Naive thymus-derived CD4-positive, alpha-beta T cell (primary cell): ENCODE measurements at regions not wholly inside any gene's neighbourhood (a gene's known extent, or its start where the extent isn't known, plus 50 kb on each side); places are given as distances from the start of the nearest gene placed in this dataset.

ENCODE experiments used
- ATAC-seq: fragments of 150-1000 bp; cut with Tn5 transposase; 2 replicates; pipeline ENCODE4 v1.10.0; 2021; ENCODE audit warnings: mild to moderate bottlenecking, moderate library complexity
- CTCF ChIA-PET: fragments of 350-600 bp; sonication (Branson Sonifier 250); formaldehyde crosslinking; loops from one replicate; lab custom pipeline; 2021; ENCODE audit warnings: antibody characterized with exemption; lab: Charles Lee
- POLR2A ChIA-PET: fragments of 350-600 bp; sonication (Branson Sonifier 250); formaldehyde crosslinking; loops from one replicate; lab custom pipeline; 2021; ENCODE audit warnings: antibody characterized with exemption, inconsistent platforms; lab: Charles Lee
- DNase-seq, 9 donors: peaks; one replicate each; pipeline versions ENCODE4 v3.0.0 to v3.0.0-alpha.2; 2020 to 2022; ENCODE audit warnings: mixed read lengths in 1 of 9
- H3K27ac ChIP-seq: one replicate; pipeline ENCODE4 v1.7.0; 2013; ENCODE audit warnings: mild to moderate bottlenecking, low read depth, low read length, moderate library complexity
- H3K27me3 ChIP-seq, 2 donors: one replicate each; pipeline ENCODE4 v1.7.0; 2013; ENCODE audit warnings: low read length in 2 of 2, mild to moderate bottlenecking in 2 of 2, moderate library complexity in 2 of 2; ENCODE audit not compliant: control insufficient read depth in 2 of 2, insufficient read depth in 2 of 2
- H3K36me3 ChIP-seq, 3 experiments: 1 replicate in 2 of 3; 2 replicates in 1 of 3; pipeline ENCODE4 v1.7.0; 2013; ENCODE audit warnings: low read length in 3 of 3, mild to moderate bottlenecking in 3 of 3, moderate library complexity in 1 of 3; ENCODE audit not compliant: insufficient read depth in 3 of 3, control insufficient read depth in 2 of 3
- H3K4me1 ChIP-seq, 2 donors: one replicate each; pipeline ENCODE4 v1.7.0; 2013; ENCODE audit warnings: low read length in 2 of 2, mild to moderate bottlenecking in 2 of 2, moderate library complexity in 1 of 2; ENCODE audit not compliant: control insufficient read depth in 2 of 2, insufficient read depth in 2 of 2
- H3K4me3 ChIP-seq: 2 replicates; pipeline ENCODE4 v1.7.0; 2013; ENCODE audit warnings: mild to moderate bottlenecking, low read length
- H3K9me3 ChIP-seq, 3 experiments: 1 replicate in 2 of 3; 2 replicates in 1 of 3; pipeline ENCODE4 v1.7.0; 2013; ENCODE audit warnings: low read length in 3 of 3; ENCODE audit not compliant: control insufficient read depth in 2 of 3
- H3K27ac Mint-ChIP-seq, 9 donors: one replicate each; pipeline ENCODE4 v1.8.0; 2020 to 2022; ENCODE audit warnings: mixed read lengths in 9 of 9, mild to moderate bottlenecking in 8 of 9, moderate library complexity in 5 of 9, inconsistent platforms in 2 of 9
- H3K27me3 Mint-ChIP-seq, 5 donors: one replicate each; pipeline ENCODE4 v1.8.0; 2021 to 2022; ENCODE audit warnings: mixed read lengths in 5 of 5, mild to moderate bottlenecking in 1 of 5
- H3K36me3 Mint-ChIP-seq, 5 donors: one replicate each; pipeline ENCODE4 v1.8.0; 2020 to 2022; ENCODE audit warnings: mixed read lengths in 5 of 5, mild to moderate bottlenecking in 3 of 5, inconsistent platforms in 1 of 5
- H3K4me1 Mint-ChIP-seq, 7 donors: one replicate each; pipeline ENCODE4 v1.8.0; 2020 to 2022; ENCODE audit warnings: mixed read lengths in 7 of 7, mild to moderate bottlenecking in 3 of 7, inconsistent platforms in 1 of 7
- H3K4me3 Mint-ChIP-seq, 10 donors: one replicate each; pipeline ENCODE4 v1.8.0; 2020 to 2022; ENCODE audit warnings: mild to moderate bottlenecking in 10 of 10, mixed read lengths in 10 of 10, moderate library complexity in 6 of 10, inconsistent platforms in 2 of 10
- H3K9me3 Mint-ChIP-seq, 11 donors: one replicate each; pipeline ENCODE4 v1.8.0; 2020 to 2022; ENCODE audit warnings: mixed read lengths in 11 of 11, mild to moderate bottlenecking in 4 of 11, inconsistent platforms in 1 of 11, moderate library complexity in 1 of 11
- intact Hi-C, 2 donors: fragments of 100-400 bp; cut with micrococcal nuclease; formaldehyde crosslinking; loops; one replicate each; pipeline ENCODE4 v1.15.1; 2023

GRCh38 chr2:7766978-7767565 lies 849.9 kb downstream of the RNF144A start:
- no peak overlapping the region for H3K4me3 Mint-ChIP-seq
- H3K27ac Mint-ChIP-seq = no peak overlapping the region
- H3K9me3 ChIP-seq = peaks cover 0 to 14% (median 0%) of the 10 kb centered on the region in 3 experiments
- H3K27me3 Mint-ChIP-seq = no peaks in the 10 kb centered on the region
- H3K9me3 Mint-ChIP-seq = peaks cover 7 to 29% (median 18%) of the 10 kb centered on the region in 11 donors
- ChIA-PET CTCF (no interaction called here), POLR2A (no interaction called here)
- DNase-seq = no peak
- no peak overlapping the region for H3K4me3 ChIP-seq
- no peaks in the 10 kb centered on the region for H3K4me1 ChIP-seq
- H3K27ac ChIP-seq = no peak overlapping the region
- intact Hi-C loops = no loop called here
- H3K4me1 Mint-ChIP-seq = peaks cover 0 to 14% (median 0%) of the 10 kb centered on the region in 7 donors
- H3K36me3 ChIP-seq = no peaks in the 10 kb centered on the region
- peaks cover 0 to 31% (median 11%) of the 10 kb centered on the region in 5 donors for H3K36me3 Mint-ChIP-seq
- ATAC-seq = no peak
- no peaks in the 10 kb centered on the region for H3K27me3 ChIP-seq

GRCh38 chr2:7767902-7768301 lies 850.7 kb downstream of the RNF144A start:
- H3K27ac Mint-ChIP-seq = no peak overlapping the region
- no peaks in the 10 kb centered on the region for H3K27me3 Mint-ChIP-seq
- intact Hi-C loops = no loop called here
- H3K36me3 Mint-ChIP-seq = peaks cover 0 to 25% (median 7%) of the 10 kb centered on the region in 5 donors
- DNase-seq (no peak), ATAC-seq (no peak)
- Histone ChIP-seq H3K27me3 (no peaks in the 10 kb centered on the region), H3K9me3 (peaks cover 0 to 14% (median 0%) of the 10 kb centered on the region in 3 experiments), H3K36me3 (no peaks in the 10 kb centered on the region), H3K4me1 (no peaks in the 10 kb centered on the region), H3K4me3 (no peak overlapping the region), H3K27ac (no peak overlapping the region)
- ChIA-PET CTCF (no interaction called here), POLR2A (no interaction called here)
- H3K4me3 Mint-ChIP-seq = no peak overlapping the region
- peaks cover 7 to 24% (median 12%) of the 10 kb centered on the region in 11 donors for H3K9me3 Mint-ChIP-seq
- peaks cover 0 to 20% (median 0%) of the 10 kb centered on the region in 7 donors for H3K4me1 Mint-ChIP-seq

GRCh38 chr2:7771781-7772180 lies 854.6 kb downstream of the RNF144A start:
- no peak overlapping the region for H3K27ac Mint-ChIP-seq
- no peak for DNase-seq
- H3K9me3 Mint-ChIP-seq = peaks cover 0 to 11% (median 0%) of the 10 kb centered on the region in 11 donors
- H3K36me3 Mint-ChIP-seq = peaks cover 0 to 13% (median 0%) of the 10 kb centered on the region in 5 donors
- no peak overlapping the region for H3K27ac ChIP-seq
- POLR2A ChIA-PET = no interaction called here
- H3K4me1 Mint-ChIP-seq = peaks cover 0 to 38% (median 13%) of the 10 kb centered on the region in 7 donors
- CTCF ChIA-PET = no interaction called here
- no peaks in the 10 kb centered on the region for H3K9me3 ChIP-seq
- H3K4me3 Mint-ChIP-seq = no peak overlapping the region
- no peak overlapping the region for H3K4me3 ChIP-seq
- no peaks in the 10 kb centered on the region for H3K27me3 ChIP-seq
- ATAC-seq = no peak
- peaks cover 0 to 13% of the 10 kb centered on the region in 2 donors for H3K4me1 ChIP-seq
- H3K27me3 Mint-ChIP-seq = no peaks in the 10 kb centered on the region
- intact Hi-C loops = loop anchor here in 1 of 2 donors (2.0 kb wide), 1 partner anchor 47 kb away; no protein-coding TSS in a partner anchor
- no peaks in the 10 kb centered on the region for H3K36me3 ChIP-seq

GRCh38 chr2:7773362-7774360 lies 856.4 kb downstream of the RNF144A start:
- Mint-ChIP-seq H3K27ac (peak overlapping the region in 3 of 9 donors; percentile 29 to 82 (median 57)), H3K9me3 (peaks cover 0 to 11% (median 0%) of the 10 kb centered on the region in 11 donors), H3K4me1 (peaks cover 0 to 38% (median 13%) of the 10 kb centered on the region in 7 donors), H3K36me3 (peaks cover 0 to 13% (median 0%) of the 10 kb centered on the region in 5 donors), H3K27me3 (no peaks in the 10 kb centered on the region), H3K4me3 (peak overlapping the region in 2 of 10 donors; percentile 43 to 64)
- no peaks in the 10 kb centered on the region for H3K9me3 ChIP-seq
- ChIA-PET POLR2A (no interaction called here), CTCF (no interaction called here)
- no peak overlapping the region for H3K27ac ChIP-seq
- no peaks in the 10 kb centered on the region for H3K27me3 ChIP-seq
- no peak overlapping the region for H3K4me3 ChIP-seq
- peak; percentile 81 for ATAC-seq
- H3K36me3 ChIP-seq = no peaks in the 10 kb centered on the region
- DNase-seq = peak in 1 of 9 donors; percentile 60
- intact Hi-C loops = loop anchor here in 1 of 2 donors (2.0 kb wide), 1 partner anchor 49 kb away; no protein-coding TSS in a partner anchor
- H3K4me1 ChIP-seq = peaks cover 0 to 13% of the 10 kb centered on the region in 2 donors

GRCh38 chr2:7774481-7774880 lies 857.3 kb downstream of the RNF144A start:
- no peak for ATAC-seq
- intact Hi-C loops = no loop called here

GRCh38 chr2:7777668-7778067 lies 860.5 kb downstream of the RNF144A start:
- no peak for DNase-seq
- peaks cover 0 to 32% (median 13%) of the 10 kb centered on the region in 7 donors for H3K4me1 Mint-ChIP-seq
- no peaks in the 10 kb centered on the region for H3K27me3 ChIP-seq
- H3K36me3 Mint-ChIP-seq = peaks cover 0 to 5% (median 0%) of the 10 kb centered on the region in 5 donors
- no peaks in the 10 kb centered on the region for H3K9me3 ChIP-seq
- no peak overlapping the region for H3K27ac ChIP-seq
- peaks cover 0 to 13% of the 10 kb centered on the region in 2 donors for H3K4me1 ChIP-seq
- H3K9me3 Mint-ChIP-seq = no peaks in the 10 kb centered on the region
- POLR2A ChIA-PET = no interaction called here
- CTCF ChIA-PET = no interaction called here
- intact Hi-C loops = no loop called here
- no peak overlapping the region for H3K27ac Mint-ChIP-seq
- no peaks in the 10 kb centered on the region for H3K36me3 ChIP-seq
- H3K4me3 Mint-ChIP-seq = no peak overlapping the region
- no peaks in the 10 kb centered on the region for H3K27me3 Mint-ChIP-seq
- no peak for ATAC-seq
- no peak overlapping the region for H3K4me3 ChIP-seq

More at GRCh38 chr2:7774481-7774880, 857.3 kb downstream of the RNF144A start:
- Histone ChIP-seq H3K27me3 (no peaks in the 10 kb centered on the region), H3K9me3 (no peaks in the 10 kb centered on the region), H3K36me3 (no peaks in the 10 kb centered on the region), H3K4me3 (no peak overlapping the region), H3K4me1 (peaks cover 0 to 13% of the 10 kb centered on the region in 2 donors), H3K27ac (no peak overlapping the region)
- POLR2A ChIA-PET = no interaction called here
- no peak for DNase-seq
- peak overlapping the region in 1 of 9 donors; percentile 77 for H3K27ac Mint-ChIP-seq
- H3K36me3 Mint-ChIP-seq = peaks cover 0 to 10% (median 0%) of the 10 kb centered on the region in 5 donors
- H3K4me3 Mint-ChIP-seq = peak overlapping the region in 1 of 10 donors; percentile 33
- H3K9me3 Mint-ChIP-seq = peaks cover 0 to 6% (median 0%) of the 10 kb centered on the region in 11 donors
- H3K4me1 Mint-ChIP-seq = peaks cover 0 to 38% (median 13%) of the 10 kb centered on the region in 7 donors
- CTCF ChIA-PET = no interaction called here
- H3K27me3 Mint-ChIP-seq = no peaks in the 10 kb centered on the region
